ENCODE measurements at regions not wholly inside any gene's neighbourhood (a gene's known extent, or its start where the extent isn't known, plus 50 kb on each side); places are given as distances from the start of the nearest gene placed in this dataset.

GRCh38 chr4:28360681-28361080 lies 1500.0 kb downstream of the STIM2 start:
- TF ChIP-seq CTCF (IDR thresholded peaks at IDR 0.05; ENCODE audit: low read depth, low read length, missing control alignments), result no peak
- no peak overlapping the region for H3K4me3 ChIP-seq (ENCODE audit: low read depth, low read length)
- no peak for DNase-seq (ENCODE audit: low read depth)
- in situ Hi-C loops (cut with HindIII; ENCODE audit: low sequenced_read_pairs), result no loop called here

GRCh38 chr4:28362169-28362568 lies 1501.5 kb downstream of the STIM2 start:
- no peak for TF ChIP-seq CTCF (IDR thresholded peaks at IDR 0.05; ENCODE audit: low read depth, low read length, missing control alignments)
- in situ Hi-C loops (cut with HindIII; ENCODE audit: low sequenced_read_pairs), result no loop called here

GRCh38 chr4:28369499-28369898 lies 1508.9 kb downstream of the STIM2 start:
- no peak overlapping the region for H3K4me3 ChIP-seq (ENCODE audit: low read depth, low read length)
- in situ Hi-C loops (cut with HindIII; ENCODE audit: low sequenced_read_pairs), result no loop called here
- no peak for DNase-seq (ENCODE audit: low read depth)
- TF ChIP-seq CTCF (IDR thresholded peaks at IDR 0.05; ENCODE audit: low read depth, low read length, missing control alignments), result no peak

More at GRCh38 chr4:28362169-28362568, 1501.5 kb downstream of the STIM2 start:
- H3K4me3 ChIP-seq (ENCODE audit: low read depth, low read length), result no peak overlapping the region
- no peak for DNase-seq (ENCODE audit: low read depth)

GRCh38 chr4:28373191-28373590 lies 1512.5 kb downstream of the STIM2 start:
- in situ Hi-C loops (cut with HindIII; ENCODE audit: low sequenced_read_pairs), result no loop called here
- TF ChIP-seq CTCF (IDR thresholded peaks at IDR 0.05; ENCODE audit: low read depth, low read length, missing control alignments), result no peak

GRCh38 chr4:28373601-28374000 lies 1513.0 kb downstream of the STIM2 start:
- in situ Hi-C loops (cut with HindIII; ENCODE audit: low sequenced_read_pairs), result no loop called here
- DNase-seq (ENCODE audit: low read depth), result no peak
- H3K4me3 ChIP-seq (ENCODE audit: low read depth, low read length), result no peak overlapping the region
- TF ChIP-seq CTCF (IDR thresholded peaks at IDR 0.05; ENCODE audit: low read depth, low read length, missing control alignments), result no peak

More at GRCh38 chr4:28373191-28373590, 1512.5 kb downstream of the STIM2 start:
- DNase-seq (ENCODE audit: low read depth), result no peak
- H3K4me3 ChIP-seq (ENCODE audit: low read depth, low read length), result no peak overlapping the region

GRCh38 chr4:28378109-28378830 lies 1517.6 kb downstream of the STIM2 start:
- no peak overlapping the region for H3K4me3 ChIP-seq (ENCODE audit: low read depth, low read length)
- in situ Hi-C loops (cut with HindIII; ENCODE audit: low sequenced_read_pairs), result no loop called here
- no peak for DNase-seq (ENCODE audit: low read depth)
- no peak for TF ChIP-seq CTCF (IDR thresholded peaks at IDR 0.05; ENCODE audit: low read depth, low read length, missing control alignments)

Measured in astrocyte of the cerebellum (primary cell).